IMR-90 (cell line): ENCODE measurements at regions not wholly inside any gene's neighbourhood (a gene's known extent, or its start where the extent isn't known, plus 50 kb on each side); places are given as distances from the start of the nearest gene placed in this dataset.

Experiments used
- ATAC-seq: fragments of 200-7000 bp; cut with Tn5 transposase; 2 replicates; pipeline ENCODE4 v1.9.1; 2020; ENCODE audit warnings: low read depth, mild to moderate bottlenecking, moderate library complexity
- BruUV-seq: library from RNA; stranded (reverse); fragments of 400-500 nt; replicated peaks from 2 replicates; lab custom pipeline; 2021; lab: Mats Ljungman, UMichigan
- CTCF ChIA-PET: fragments of 300-600 bp; formaldehyde crosslinking; extraction: SDS; loops from one replicate; lab custom pipeline; 2021; ENCODE audit warnings: antibody characterized with exemption; lab: Yijun Ruan, JAX
- POLR2A ChIA-PET: fragments of 300-600 bp; sonication (Branson Sonifier 250); formaldehyde crosslinking; loops from one replicate; lab custom pipeline; 2022; ENCODE audit warnings: antibody characterized with exemption; ENCODE audit not compliant: unreplicated experiment; lab: Charles Lee
- DNase-seq: peaks from one replicate; pipeline ENCODE4 v3.0.0; 2013
- H2AFZ ChIP-seq: replicated peaks from 2 replicates; pipeline ENCODE3; 2013; ENCODE audit warnings: low read length, mild to moderate bottlenecking; ENCODE audit not compliant: poor library complexity
- H2AK5ac ChIP-seq: 2 replicates; pipeline ENCODE4 v1.6.1; 2013; ENCODE audit warnings: low read depth, low read length, inconsistent platforms
- H2AK9ac ChIP-seq: replicated peaks from 2 replicates; pipeline ENCODE3; 2013; ENCODE audit warnings: mild to moderate bottlenecking, low read depth, low read length, moderate library complexity; ENCODE audit not compliant: poor library complexity
- H2BK120ac ChIP-seq: 2 replicates; pipeline ENCODE4 v1.6.1; 2013; ENCODE audit warnings: low read depth, low read length, inconsistent platforms
- H2BK15ac ChIP-seq: 3 replicates; pipeline ENCODE4 v1.6.1; 2013; ENCODE audit warnings: low read depth, low read length, inconsistent platforms
- H2BK20ac ChIP-seq: 2 replicates; pipeline ENCODE4 v1.6.1; 2013; ENCODE audit warnings: low read depth, mild to moderate bottlenecking, inconsistent platforms, low read length, moderate library complexity
- H2BK5ac ChIP-seq: 2 replicates; pipeline ENCODE4 v1.6.1; 2013; ENCODE audit warnings: mild to moderate bottlenecking, low read depth, low read length, inconsistent platforms; ENCODE audit not compliant: poor library complexity, severe bottlenecking
- H3K14ac ChIP-seq: replicated peaks from 2 replicates; pipeline ENCODE4 v1.6.1; 2013; ENCODE audit warnings: low read depth, low read length, inconsistent platforms
- H3K18ac ChIP-seq: 2 replicates; pipeline ENCODE4 v1.6.1; 2013; ENCODE audit warnings: low read depth, low read length, control low read depth
- H3K23ac ChIP-seq: 2 replicates; pipeline ENCODE4 v1.6.1; 2013; ENCODE audit warnings: low read depth, low read length, inconsistent platforms
- H3K27ac ChIP-seq: 2 replicates; pipeline ENCODE4 v1.5.1; 2013; ENCODE audit warnings: mild to moderate bottlenecking, control low read depth, low read length; ENCODE audit not compliant: insufficient read depth
- H3K27me3 ChIP-seq: 2 replicates; pipeline ENCODE4 v1.6.1; 2013; ENCODE audit warnings: low read length; ENCODE audit not compliant: control insufficient read depth, insufficient read depth
- H3K36me3 ChIP-seq: 2 replicates; pipeline ENCODE4 v1.6.1; 2013; ENCODE audit warnings: low read length, mixed read lengths; ENCODE audit not compliant: control insufficient read depth, insufficient read depth
- H3K4ac ChIP-seq: 2 replicates; pipeline ENCODE4 v1.6.1; 2013; ENCODE audit warnings: low read depth, low read length, inconsistent platforms
- H3K4me1 ChIP-seq: 2 replicates; pipeline ENCODE4 v1.6.1; 2013; ENCODE audit warnings: low read length, mixed read lengths; ENCODE audit not compliant: control insufficient read depth, insufficient read depth
- H3K4me2 ChIP-seq: 2 replicates; pipeline ENCODE4 v1.6.1; 2013; ENCODE audit warnings: low read depth, mild to moderate bottlenecking, control low read depth, low read length, moderate library complexity
- H3K4me3 ChIP-seq: 2 replicates; pipeline ENCODE4 v1.5.1; 2013; ENCODE audit warnings: low read depth, mild to moderate bottlenecking, control low read depth, low read length, moderate library complexity; ENCODE audit not compliant: insufficient read depth
- H3K56ac ChIP-seq: 2 replicates; pipeline ENCODE4 v1.6.1; 2013; ENCODE audit warnings: low read length, inconsistent platforms; ENCODE audit not compliant: insufficient read depth; ENCODE audit errors: extremely low read depth
- H3K79me1 ChIP-seq, 2 experiments: 2 replicates each; pipeline ENCODE4 v1.6.1; 2013; ENCODE audit warnings: low read length in 2 of 2, inconsistent platforms in 1 of 2, low read depth in 1 of 2
- H3K9ac ChIP-seq: 2 replicates; pipeline ENCODE4 v1.6.1; 2013; ENCODE audit warnings: low read depth, low read length, control low read depth
- H3K9me1 ChIP-seq: 2 replicates; pipeline ENCODE4 v1.6.1; 2013; ENCODE audit warnings: low read length, inconsistent platforms; ENCODE audit not compliant: insufficient read depth
- H3K9me3 ChIP-seq: 2 replicates; pipeline ENCODE4 v1.6.1; 2013; ENCODE audit warnings: low read length; ENCODE audit not compliant: control insufficient read depth, insufficient read depth
- H4K20me1 ChIP-seq: 2 replicates; pipeline ENCODE4 v1.6.1; 2013; ENCODE audit warnings: low read length, inconsistent platforms; ENCODE audit not compliant: insufficient read depth
- H4K5ac ChIP-seq: 2 replicates; pipeline ENCODE4 v1.6.1; 2013; ENCODE audit warnings: mild to moderate bottlenecking, low read depth, low read length, control low read depth
- H4K8ac ChIP-seq, 2 experiments: 2 replicates each; pipeline ENCODE4 v1.6.1; 2013; ENCODE audit warnings: low read depth in 2 of 2, low read length in 2 of 2, control low read depth in 1 of 2, inconsistent platforms in 1 of 2
- H4K91ac ChIP-seq: 2 replicates; pipeline ENCODE4 v1.6.1; 2013; ENCODE audit warnings: low read depth, low read length, inconsistent platforms; ENCODE audit not compliant: insufficient read depth
- CHD1 ChIP-seq: IDR thresholded peaks from 2 replicates; pipeline ENCODE4 v1.6.1; 2012; ENCODE audit warnings: low read depth, low read length, improper control_type of control experiment
- FOS ChIP-seq: fragments of 150-350 bp; IDR thresholded peaks from 2 replicates; pipeline ENCODE4 v1.6.1; 2016; ENCODE audit warnings: low read depth, low read length
- MXI1 ChIP-seq: IDR thresholded peaks from 2 replicates; pipeline ENCODE4 v1.6.1; 2012; ENCODE audit warnings: low read depth, mild to moderate bottlenecking, low read length, moderate library complexity, borderline replicate concordance
- RCOR1 ChIP-seq: IDR thresholded peaks from 2 replicates; pipeline ENCODE4 v1.6.1; 2012; ENCODE audit warnings: mild to moderate bottlenecking, low read length, improper control_type of control experiment; ENCODE audit not compliant: insufficient replicate concordance
- SMC3 ChIP-seq: fragments of 150-350 bp; IDR thresholded peaks from 2 replicates; pipeline ENCODE4 v1.6.1; 2016; ENCODE audit warnings: low read depth, mild to moderate bottlenecking, antibody characterized with exemption, low read length, moderate library complexity
- WGBS, 2 experiments: methylation state at CpG; one replicate each; pipeline versions ENCODE4 v1.1.5 to v1.1.7; 2013; ENCODE audit warnings: missing lambda C conversion rate in 2 of 2; ENCODE audit not compliant: insufficient read length in 1 of 2; ENCODE audit errors: extremely low coverage in 2 of 2; 5-methylcytosine and 5-hydroxymethylcytosine counted together
- dilution Hi-C: fragments of 300-500 bp; cut with HindIII; formaldehyde crosslinking; loops from one replicate; pipeline ENCODE4 v1.14.3; 2018; ENCODE audit warnings: low sequenced_read_pairs; ENCODE audit not compliant: unreplicated experiment
- in situ Hi-C: fragments of 300-500 bp; cut with MboI; formaldehyde crosslinking; loops from 3 replicates; pipeline ENCODE4 v1.14.3; 2019; ENCODE audit warnings: low sequenced_read_pairs, inconsistent platforms, mixed read lengths
- intact Hi-C: fragments of 100-400 bp; cut with micrococcal nuclease; formaldehyde crosslinking; loops from 2 replicates; pipeline ENCODE4 v1.10.0; 2022

- Histone ChIP-seq H3K27ac (no peak overlapping the region), H3K9me1 (no peaks in the 10 kb centered on the region), H2BK20ac (no peak overlapping the region), H3K4me3 (no peak overlapping the region), H3K23ac (no peak overlapping the region), H2AFZ (no peak overlapping the region), H3K4ac (no peak overlapping the region), H3K4me2 (no peak overlapping the region), H3K56ac (no peak overlapping the region), H4K91ac (no peak overlapping the region), H2AK5ac (no peak overlapping the region), H3K9ac (no peak overlapping the region), H4K5ac (no peak overlapping the region), H3K79me1 (no peaks in the 10 kb centered on the region), H3K14ac (no peak overlapping the region), H2BK120ac (no peak overlapping the region), H4K20me1 (no peaks in the 10 kb centered on the region), H3K18ac (no peak overlapping the region), H3K4me1 (no peaks in the 10 kb centered on the region; the same call in 1 of the 2 replicates), H2AK9ac (no peak overlapping the region), H2BK15ac (no peak overlapping the region), H3K36me3 (no peaks in the 10 kb centered on the region), H2BK5ac (no peak overlapping the region), H4K8ac (no peak overlapping the region), H3K9me3 (no peaks in the 10 kb centered on the region), H3K27me3 (no peaks in the 10 kb centered on the region)
- WGBS, 2 experiments = no CpG with 5 or more reads among the region's 2 CpGs
- BruUV-seq = no TSS peak
- POLR2A ChIA-PET = no interaction called here
- dilution Hi-C loops = no loop called here
- intact Hi-C loops = no loop called here
- in situ Hi-C loops = no loop called here
- ATAC-seq (no peak), DNase-seq (no peak)
- TF ChIP-seq MXI1 (no peak), FOS (no peak), CHD1 (no peak), RCOR1 (no peak), SMC3 (no peak)
- CTCF ChIA-PET = interaction anchor here (1.7 kb wide), 1 partner anchor 9 kb away, joined by 6 read pairs; no protein-coding TSS in a partner anchor
Measured at GRCh38 chr1:56147034-56147433, 432.3 kb downstream of the PLPP3 start.
